HepG2 (cell line): ENCODE measurements at regions not wholly inside any gene's neighbourhood (a gene's known extent, or its start where the extent isn't known, plus 50 kb on each side); places are given as distances from the start of the nearest gene placed in this dataset.

Source experiments
- ATAC-seq: fragments of 200-7000 bp; cut with Tn5 transposase; 3 replicates; pipeline ENCODE4 v1.9.1; 2020; ENCODE audit warnings: mild to moderate bottlenecking, moderate library complexity
- BruUV-seq: library from RNA; stranded (reverse); fragments of 400-500 nt; replicated peaks from 2 replicates; lab custom pipeline; 2021; lab: Mats Ljungman, UMichigan
- CTCF ChIA-PET: fragments of 300-600 bp; formaldehyde crosslinking; extraction: SDS; loops from one replicate; lab custom pipeline; 2021; ENCODE audit warnings: low total read pairs, inconsistent platforms, low intra/inter-chr PET ratio; lab: Yijun Ruan, JAX
- POLR2A ChIA-PET: fragments of 350-600 bp; sonication (Branson Sonifier 250); formaldehyde crosslinking; loops from one replicate; lab custom pipeline; 2020; ENCODE audit warnings: antibody characterized with exemption, inconsistent platforms; lab: Yijun Ruan, JAX
- DNase-seq: peaks from one replicate; pipeline ENCODE4 v3.0.0-alpha.2; 2015; ENCODE audit warnings: low spot score
- FAIRE-seq: peaks from 3 replicates; lab custom pipeline; 2011; peaks lifted over from hg19 to GRCh38; lab: Jason Lieb, UNC
- H2AFZ ChIP-seq: one replicate; pipeline ENCODE4 v1.6.1; 2011; ENCODE audit warnings: low read length, inconsistent platforms
- H3K27ac ChIP-seq: fragments of 300-600 bp; 3 replicates; pipeline ENCODE4 v1.8.0; 2011; ENCODE audit warnings: mixed run types, mild to moderate bottlenecking, mixed read lengths, low read length, inconsistent platforms; ENCODE audit not compliant: insufficient read depth; ENCODE audit errors: extremely low read length
- H3K27me3 ChIP-seq, 2 experiments: fragments of 200-600 bp in 1 of 2; 2 replicates in 1 of 2; 3 replicates in 1 of 2; pipeline versions ENCODE4 v1.6.0 to v1.8.0; 2011; ENCODE audit warnings: low read length in 2 of 2, mild to moderate bottlenecking in 2 of 2, moderate library complexity in 2 of 2, inconsistent platforms in 1 of 2; ENCODE audit not compliant: insufficient read depth in 2 of 2, control insufficient read depth in 1 of 2
- H3K36me3 ChIP-seq, 2 experiments: fragments of 200-600 bp in 1 of 2; replicated peaks in 1 of 2; 2 replicates in 1 of 2; 3 replicates in 1 of 2; pipeline versions ENCODE4 v1.5.1 to v1.8.0; 2011; ENCODE audit warnings: low read length in 2 of 2, inconsistent platforms in 1 of 2; ENCODE audit not compliant: insufficient read depth in 2 of 2, control insufficient read depth in 1 of 2
- H3K4me1 ChIP-seq: 2 replicates; pipeline ENCODE4 v1.5.1; 2012; ENCODE audit warnings: low read length, inconsistent platforms; ENCODE audit not compliant: insufficient read depth
- H3K4me2 ChIP-seq: 2 replicates; pipeline ENCODE4 v1.6.0; 2011; ENCODE audit warnings: low read depth, low read length, inconsistent platforms
- H3K4me3 ChIP-seq, 3 experiments: fragments of 200-600 bp in 1 of 3; sonication (generic), shearing (Covaris generic) in 1 of 3; replicated peaks in 1 of 3; 2 replicates each; pipeline ENCODE4 v1.5.1; 2011 to 2016; ENCODE audit warnings: low read length in 3 of 3, inconsistent platforms in 2 of 3, low read depth in 2 of 3, mild to moderate bottlenecking in 2 of 3, control low read depth in 1 of 3, mixed read lengths in 1 of 3; ENCODE audit not compliant: insufficient read depth in 1 of 3
- H3K79me2 ChIP-seq: one replicate; pipeline ENCODE4 v1.6.1; 2011; ENCODE audit warnings: low read length, inconsistent platforms; ENCODE audit not compliant: insufficient read depth
- H3K9ac ChIP-seq: 2 replicates; pipeline ENCODE4 v1.6.0; 2011; ENCODE audit warnings: mild to moderate bottlenecking, low read depth, low read length, inconsistent platforms; ENCODE audit not compliant: insufficient read depth
- H3K9me3 ChIP-seq: 2 replicates; pipeline ENCODE4 v1.5.1; 2012; ENCODE audit warnings: mild to moderate bottlenecking, low read length
- H4K20me1 ChIP-seq: 2 replicates; pipeline ENCODE4 v1.6.0; 2011; ENCODE audit warnings: inconsistent platforms, mild to moderate bottlenecking, low read length, moderate library complexity; ENCODE audit not compliant: insufficient read depth
- CREB3 ChIP-seq: sonication (generic); formaldehyde crosslinking; IDR thresholded peaks from 2 replicates; pipeline ENCODE4 v1.5.0; 2020; ENCODE audit warnings: missing genetic modification reagents
- HDAC6 ChIP-seq: fragments of 200-600 bp; sonication (generic); IDR thresholded peaks from 2 replicates; pipeline ENCODE4 v1.7.0; 2017; ENCODE audit warnings: mild to moderate bottlenecking, antibody characterized with exemption, low read length, low read depth
- HMGA1 ChIP-seq: sonication (generic); formaldehyde crosslinking; conservative IDR thresholded peaks from 2 replicates; pipeline ENCODE4 v1.4.0; 2020; ENCODE audit warnings: missing genetic modification reagents
- IRF9 ChIP-seq: sonication (generic); formaldehyde crosslinking; IDR thresholded peaks from 2 replicates; pipeline ENCODE4 v1.8.0; 2022; ENCODE audit warnings: missing genetic modification reagents, mild to moderate bottlenecking, borderline replicate concordance
- KLF15 ChIP-seq: sonication (generic); formaldehyde crosslinking; IDR thresholded peaks from 2 replicates; pipeline ENCODE4 v1.8.1; 2023; ENCODE audit warnings: borderline replicate concordance, mild to moderate bottlenecking, inconsistent platforms, missing genetic modification reagents, mixed read lengths
- POLR2G ChIP-seq: fragments of 200-400 bp; formaldehyde crosslinking; IDR thresholded peaks from 2 replicates; pipeline ENCODE4 v1.6.1; 2018; ENCODE audit warnings: mild to moderate bottlenecking, low read depth, low read length, moderate library complexity
- TMF1 ChIP-seq: sonication (generic); formaldehyde crosslinking; IDR thresholded peaks from 2 replicates; pipeline ENCODE4 v1.8.1; 2022; ENCODE audit warnings: low read depth, missing genetic modification reagents
- ZBTB49 ChIP-seq: sonication (generic); formaldehyde crosslinking; IDR thresholded peaks from 2 replicates; pipeline ENCODE4 v1.4.0; 2020; ENCODE audit warnings: missing genetic modification reagents, borderline replicate concordance
- ZNF20 ChIP-seq: sonication (generic); formaldehyde crosslinking; IDR thresholded peaks from 2 replicates; pipeline ENCODE4 v1.4.0; 2020; ENCODE audit warnings: mild to moderate bottlenecking, moderate library complexity, missing genetic modification reagents
- ZNF335 ChIP-seq: sonication (generic); formaldehyde crosslinking; IDR thresholded peaks from 2 replicates; pipeline ENCODE4 v1.4.0; 2020; ENCODE audit warnings: missing genetic modification reagents
- ZNF652 ChIP-seq: IDR thresholded peaks from 2 replicates; pipeline ENCODE4 v1.6.1; 2016; ENCODE audit warnings: low read depth, borderline replicate concordance
- ZNF710 ChIP-seq: sonication (generic); formaldehyde crosslinking; IDR thresholded peaks from 2 replicates; pipeline ENCODE4 v1.5.0; 2020; ENCODE audit warnings: mild to moderate bottlenecking, missing genetic modification reagents, borderline replicate concordance
- ZNF724P ChIP-seq: sonication (generic); formaldehyde crosslinking; IDR thresholded peaks from 2 replicates; pipeline ENCODE4 v1.8.0; 2022; ENCODE audit warnings: missing genetic modification reagents, borderline replicate concordance
- ZNF737 ChIP-seq: sonication (generic); formaldehyde crosslinking; IDR thresholded peaks from 2 replicates; pipeline ENCODE4 v1.5.0; 2020; ENCODE audit warnings: missing genetic modification reagents, mild to moderate bottlenecking, borderline replicate concordance
- WGBS: methylation state at CpG from one replicate; pipeline ENCODE4 v1.1.6; 2017; ENCODE audit warnings: low lambda C conversion rate; 5-methylcytosine and 5-hydroxymethylcytosine counted together
- in situ Hi-C: cut with HindIII; loops from 2 replicates; pipeline ENCODE4 v1.10.0; 2017; ENCODE audit warnings: low pct_unique_long_range_greater_than_20kb; ENCODE audit not compliant: extremely low pct_ligation_motif_present
- intact Hi-C: fragments of 100-400 bp; cut with micrococcal nuclease; formaldehyde crosslinking; loops from one replicate; pipeline ENCODE4 v1.10.0; 2022; ENCODE audit not compliant: unreplicated experiment

- TF ChIP-seq CREB3, result no peak
- no peak for TF ChIP-seq ZNF335 (CRISPR knock-in tag)
- TF ChIP-seq ZBTB49, result no peak
- no peak for TF ChIP-seq KLF15 (CRISPR knock-in tag)
- no peak for TF ChIP-seq ZNF710
- TF ChIP-seq ZNF737, result no peak
These were observed 565.1 kb downstream of the ZEB2 start (continued) for GRCh38 chr2:143954844-143955243.

- no peak overlapping the region for H3K4me3 ChIP-seq
- H3K36me3 ChIP-seq, result no peaks in the 10 kb centered on the region
- FAIRE-seq (no peak), DNase-seq (no peak), ATAC-seq (no peak)
- H4K20me1 ChIP-seq, result no peaks in the 10 kb centered on the region
- no peak overlapping the region for H2AFZ ChIP-seq
- ChIA-PET POLR2A (no interaction called here), CTCF (no interaction called here)
- H3K9me3 ChIP-seq, result no peaks in the 10 kb centered on the region
- H3K4me2 ChIP-seq, result no peak overlapping the region
- H3K4me1 ChIP-seq, result no peaks in the 10 kb centered on the region
- H3K9ac ChIP-seq, result no peak overlapping the region
- in situ Hi-C loops, result no loop called here
- intact Hi-C loops, result no loop called here
- TF ChIP-seq IRF9 (CRISPR knock-in tag) (no peak), TMF1 (CRISPR knock-in tag) (no peak), POLR2G (no peak), ZNF20 (no peak), HDAC6 (no peak), ZNF724P (no peak), HMGA1 (CRISPR knock-in tag) (no peak), ZNF652 (CRISPR knock-in tag) (no peak)
- H3K79me2 ChIP-seq, result no peaks in the 10 kb centered on the region
- no peaks in the 10 kb centered on the region for H3K27me3 ChIP-seq
- BruUV-seq, result no TSS peak
- 61% methylated on average over 4 of the region's 4 CpGs for WGBS
- no peak overlapping the region for H3K27ac ChIP-seq
These were observed 565.7 kb downstream of the ZEB2 start for GRCh38 chr2:143954186-143954585.
